ENCODE measurements at regions not wholly inside any gene's neighbourhood (a gene's known extent, or its start where the extent isn't known, plus 50 kb on each side); places are given as distances from the start of the nearest gene placed in this dataset.
"Not testable (repeated sequence)": the region's sequence is repeated elsewhere in the genome, so short reads cannot be mapped to it uniquely, and the experiment has no call there.

DNA sequence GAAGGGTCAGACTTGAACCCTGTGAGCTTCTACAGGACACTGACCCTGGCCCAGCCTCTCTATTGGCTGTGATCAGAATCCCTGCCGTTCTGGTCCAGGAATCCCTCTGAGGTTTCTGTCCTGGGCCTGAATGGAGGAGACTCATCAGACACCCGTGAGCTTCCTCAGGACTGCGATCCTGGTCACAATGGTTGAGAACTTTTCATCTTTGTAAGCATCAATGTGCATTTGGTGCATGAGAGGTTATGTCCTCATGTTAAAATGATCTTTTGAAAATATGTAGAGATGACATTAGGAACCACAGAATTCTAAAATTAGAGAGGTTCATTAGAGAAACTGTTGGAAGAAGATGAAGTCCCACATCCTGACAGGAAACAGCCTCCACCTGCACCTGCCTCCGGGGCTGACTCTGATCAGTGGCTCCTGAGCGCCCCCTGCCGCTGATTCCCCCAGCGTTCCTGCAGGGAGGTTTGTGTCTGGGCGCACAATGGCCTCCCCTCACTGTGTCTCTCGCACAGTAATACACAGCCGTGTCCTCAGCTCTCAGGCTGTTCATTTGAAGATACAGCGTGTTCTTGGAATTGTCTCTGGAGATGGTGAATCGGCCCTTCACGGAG lies 1148.2 kb downstream of the TMEM121 start:
- Mint-ChIP-seq H3K27me3 (peaks cover 26% of the 10 kb centered on the region), H3K4me1 (peaks cover 11% of the 10 kb centered on the region)
- DNase-seq = peak; percentile 43
- H3K36me3 ChIP-seq (replicated peaks in 1 of 2; ENCODE audit: control extremely low read depth in 1 of 2, control insufficient read depth in 1 of 2, extremely low read depth in 1 of 2, insufficient read depth in 2 of 2, low read length in 1 of 2); H3K27ac Mint-ChIP-seq; H3K27ac ChIP-seq (ENCODE audit: low read length in 2 of 2); H3K4me3 Mint-ChIP-seq; H3K9me3 Mint-ChIP-seq (ENCODE audit: insufficient read depth); H3K9me3 ChIP-seq (ENCODE audit: control extremely low read depth in 1 of 3, control insufficient read depth in 2 of 3, insufficient read depth in 1 of 3, low read length in 2 of 3); H3K27me3 ChIP-seq (replicated peaks in 1 of 4; ENCODE audit: control extremely low read depth in 1 of 4, control insufficient read depth in 3 of 4, insufficient read depth in 4 of 4, low read length in 3 of 4); intact Hi-C loops (cut with micrococcal nuclease); POLR2A ChIA-PET; H4K20me1 ChIP-seq (ENCODE audit: control insufficient read depth, insufficient read depth, low read length, poor library complexity, severe bottlenecking); H3K4me3 ChIP-seq (ENCODE audit: control extremely low read depth in 1 of 5, extremely low read depth in 1 of 5, insufficient read depth in 1 of 5, low read depth in 2 of 5, low read length in 4 of 5); H2AFZ ChIP-seq (ENCODE audit: insufficient read depth, low read depth, low read length, poor library complexity, severe bottlenecking); H3K4me2 ChIP-seq (replicated peaks; ENCODE audit: low read depth, low read length, poor library complexity, severe bottlenecking); ATAC-seq (ENCODE audit: low read depth); H3K79me2 ChIP-seq (ENCODE audit: control insufficient read depth, insufficient read depth, low read length); H3K9ac ChIP-seq (ENCODE audit: low read length): not testable (repeated sequence)
- H3K4me1 ChIP-seq (ENCODE audit: control insufficient read depth in 2 of 2, insufficient read depth in 2 of 2, low read length in 2 of 2) = peaks cover 4 to 11% of the 10 kb centered on the region in 2 donors
- 8% methylated on average over 1 of the region's 13 CpGs for WGBS (ENCODE audit: insufficient coverage)
- CTCF ChIA-PET = interaction anchor here (1.3 to 2.7 kb wide), 6 partner anchors 10 to 115 kb away, joined by 3 to 13 read pairs (median 7); no protein-coding TSS in a partner anchor
- TF ChIP-seq, protein P1, sequence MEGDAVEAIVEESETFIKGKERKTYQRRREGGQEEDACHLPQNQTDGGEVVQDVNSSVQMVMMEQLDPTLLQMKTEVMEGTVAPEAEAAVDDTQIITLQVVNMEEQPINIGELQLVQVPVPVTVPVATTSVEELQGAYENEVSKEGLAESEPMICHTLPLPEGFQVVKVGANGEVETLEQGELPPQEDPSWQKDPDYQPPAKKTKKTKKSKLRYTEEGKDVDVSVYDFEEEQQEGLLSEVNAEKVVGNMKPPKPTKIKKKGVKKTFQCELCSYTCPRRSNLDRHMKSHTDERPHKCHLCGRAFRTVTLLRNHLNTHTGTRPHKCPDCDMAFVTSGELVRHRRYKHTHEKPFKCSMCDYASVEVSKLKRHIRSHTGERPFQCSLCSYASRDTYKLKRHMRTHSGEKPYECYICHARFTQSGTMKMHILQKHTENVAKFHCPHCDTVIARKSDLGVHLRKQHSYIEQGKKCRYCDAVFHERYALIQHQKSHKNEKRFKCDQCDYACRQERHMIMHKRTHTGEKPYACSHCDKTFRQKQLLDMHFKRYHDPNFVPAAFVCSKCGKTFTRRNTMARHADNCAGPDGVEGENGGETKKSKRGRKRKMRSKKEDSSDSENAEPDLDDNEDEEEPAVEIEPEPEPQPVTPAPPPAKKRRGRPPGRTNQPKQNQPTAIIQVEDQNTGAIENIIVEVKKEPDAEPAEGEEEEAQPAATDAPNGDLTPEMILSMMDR (IDR thresholded peaks at IDR 0.05) = peak; percentile 55

DNA sequence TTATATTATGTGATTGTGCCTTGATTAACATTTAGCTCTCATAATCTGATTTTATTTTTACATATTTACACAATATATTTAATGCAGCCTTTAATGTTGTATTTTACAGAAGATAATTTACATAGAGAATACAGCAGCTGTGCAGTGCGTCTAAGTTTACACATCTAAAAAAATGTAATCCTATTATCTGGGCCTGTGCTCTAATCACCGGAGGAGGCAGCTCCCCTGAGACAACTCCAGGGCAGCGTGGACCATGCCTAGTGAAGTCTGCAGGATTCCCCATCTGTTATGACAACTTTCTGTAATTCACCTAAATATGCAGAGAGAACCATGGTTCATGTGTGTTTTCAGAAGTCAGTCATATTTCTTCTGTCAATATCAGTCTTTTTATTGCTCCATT lies 1149.3 kb downstream of the TMEM121 start:
- peaks cover 0 to 11% of the 10 kb centered on the region in 2 donors for H3K4me1 ChIP-seq (ENCODE audit: control insufficient read depth in 2 of 2, insufficient read depth in 2 of 2, low read length in 2 of 2)
- H4K20me1 ChIP-seq (ENCODE audit: control insufficient read depth, insufficient read depth, low read length, poor library complexity, severe bottlenecking); H3K27ac Mint-ChIP-seq; H3K79me2 ChIP-seq (ENCODE audit: control insufficient read depth, insufficient read depth, low read length); H3K4me3 ChIP-seq (ENCODE audit: control extremely low read depth in 1 of 5, extremely low read depth in 1 of 5, insufficient read depth in 1 of 5, low read depth in 2 of 5, low read length in 4 of 5); H3K4me1 Mint-ChIP-seq; DNase-seq; H2AFZ ChIP-seq (ENCODE audit: insufficient read depth, low read depth, low read length, poor library complexity, severe bottlenecking); H3K27me3 ChIP-seq (replicated peaks in 1 of 4; ENCODE audit: control extremely low read depth in 1 of 4, control insufficient read depth in 3 of 4, insufficient read depth in 4 of 4, low read length in 3 of 4); H3K9me3 Mint-ChIP-seq (ENCODE audit: insufficient read depth); H3K4me2 ChIP-seq (replicated peaks; ENCODE audit: low read depth, low read length, poor library complexity, severe bottlenecking); POLR2A ChIA-PET; ATAC-seq (ENCODE audit: low read depth); H3K27ac ChIP-seq (ENCODE audit: low read length in 2 of 2); H3K9me3 ChIP-seq (ENCODE audit: control extremely low read depth in 1 of 3, control insufficient read depth in 2 of 3, insufficient read depth in 1 of 3, low read length in 2 of 3); H3K9ac ChIP-seq (ENCODE audit: low read length); intact Hi-C loops (cut with micrococcal nuclease); H3K4me3 Mint-ChIP-seq; H3K36me3 ChIP-seq (replicated peaks in 1 of 2; ENCODE audit: control extremely low read depth in 1 of 2, control insufficient read depth in 1 of 2, extremely low read depth in 1 of 2, insufficient read depth in 2 of 2, low read length in 1 of 2): not testable (repeated sequence)
- CTCF ChIA-PET = interaction anchor here (0.6 to 2.7 kb wide), 8 partner anchors 11 to 114 kb away, joined by 3 to 13 read pairs (median 4); no protein-coding TSS in a partner anchor
- peaks cover 20% of the 10 kb centered on the region for H3K27me3 Mint-ChIP-seq
- WGBS (ENCODE audit: insufficient coverage) = no CpG with 5 or more reads among the region's 3 CpGs
